ENCODE measurements at regions not wholly inside any gene's neighbourhood (a gene's known extent, or its start where the extent isn't known, plus 50 kb on each side); places are given as distances from the start of the nearest gene placed in this dataset.
"Not testable (repeated sequence)": the region's sequence is repeated elsewhere in the genome, so short reads cannot be mapped to it uniquely, and the experiment has no call there.

GRCh38 chr4:104334410-104334809, 160.3 kb downstream of the CXXC4 start:
- Histone ChIP-seq H3K9me3 (ENCODE audit: control insufficient read depth in 3 of 3, low read length in 3 of 3) (no peaks in the 10 kb centered on the region), H3K4me3 (ENCODE audit: low read length in 3 of 3) (no peak overlapping the region), H3K9ac (ENCODE audit: low read depth in 1 of 3, low read length in 3 of 3) (no peak overlapping the region), H3K4me1 (ENCODE audit: control insufficient read depth in 3 of 3, insufficient read depth in 3 of 3, low read length in 3 of 3) (no peaks in the 10 kb centered on the region), H3K36me3 (ENCODE audit: control insufficient read depth in 3 of 3, insufficient read depth in 3 of 3, low read length in 3 of 3) (no peaks in the 10 kb centered on the region), H3K27me3 (ENCODE audit: control insufficient read depth in 3 of 3, insufficient read depth in 3 of 3, low read length in 3 of 3) (no peaks in the 10 kb centered on the region), H3K27ac (ENCODE audit: low read depth, low read length) (no peak overlapping the region)

GRCh38 chr4:104330125-104330905, 164.4 kb downstream of the CXXC4 start:
- H3K36me3 ChIP-seq (ENCODE audit: control insufficient read depth in 3 of 3, insufficient read depth in 3 of 3, low read length in 3 of 3): no peaks in the 10 kb centered on the region
- no peak overlapping the region for H3K9ac ChIP-seq (ENCODE audit: low read depth in 1 of 3, low read length in 3 of 3)
- H3K9me3 ChIP-seq (ENCODE audit: control insufficient read depth in 3 of 3, low read length in 3 of 3): no peaks in the 10 kb centered on the region
- H3K4me1 ChIP-seq (ENCODE audit: control insufficient read depth in 3 of 3, insufficient read depth in 3 of 3, low read length in 3 of 3): no peaks in the 10 kb centered on the region
- H3K27me3 ChIP-seq (ENCODE audit: control insufficient read depth in 3 of 3, insufficient read depth in 3 of 3, low read length in 3 of 3): no peaks in the 10 kb centered on the region
- H3K27ac ChIP-seq (ENCODE audit: low read depth, low read length): no peak overlapping the region
- no peak overlapping the region for H3K4me3 ChIP-seq (ENCODE audit: low read length in 3 of 3)

- H3K27me3 ChIP-seq (ENCODE audit: control insufficient read depth in 3 of 3, insufficient read depth in 3 of 3, low read length in 3 of 3); H3K4me1 ChIP-seq (ENCODE audit: control insufficient read depth in 3 of 3, insufficient read depth in 3 of 3, low read length in 3 of 3); H3K4me3 ChIP-seq (ENCODE audit: low read length in 3 of 3); H3K27ac ChIP-seq (ENCODE audit: low read depth, low read length); H3K9ac ChIP-seq (ENCODE audit: low read depth in 1 of 3, low read length in 3 of 3); H3K9me3 ChIP-seq (ENCODE audit: control insufficient read depth in 3 of 3, low read length in 3 of 3); H3K36me3 ChIP-seq (ENCODE audit: control insufficient read depth in 3 of 3, insufficient read depth in 3 of 3, low read length in 3 of 3): not testable (repeated sequence)
These were observed 167.6 kb downstream of the CXXC4 start for GRCh38 chr4:104326991-104327694.

GRCh38 chr4:104302731-104303130, 192.0 kb downstream of the CXXC4 start:
- H3K9me3 ChIP-seq (ENCODE audit: control insufficient read depth in 3 of 3, low read length in 3 of 3): peaks cover 0 to 2% (median 0%) of the 10 kb centered on the region in 3 donors
- H3K9ac ChIP-seq (ENCODE audit: low read depth in 1 of 3, low read length in 3 of 3): no peak overlapping the region
- H3K27ac ChIP-seq (ENCODE audit: low read depth, low read length): no peak overlapping the region

GRCh38 chr4:104294811-104295210, 199.9 kb downstream of the CXXC4 start:
- Histone ChIP-seq H3K4me1 (ENCODE audit: control insufficient read depth in 3 of 3, insufficient read depth in 3 of 3, low read length in 3 of 3) (no peaks in the 10 kb centered on the region), H3K4me3 (ENCODE audit: low read length in 3 of 3) (no peak overlapping the region), H3K27me3 (ENCODE audit: control insufficient read depth in 3 of 3, insufficient read depth in 3 of 3, low read length in 3 of 3) (no peaks in the 10 kb centered on the region), H3K27ac (ENCODE audit: low read depth, low read length) (no peak overlapping the region), H3K9me3 (ENCODE audit: control insufficient read depth in 3 of 3, low read length in 3 of 3) (no peaks in the 10 kb centered on the region), H3K36me3 (ENCODE audit: control insufficient read depth in 3 of 3, insufficient read depth in 3 of 3, low read length in 3 of 3) (no peaks in the 10 kb centered on the region), H3K9ac (ENCODE audit: low read depth in 1 of 3, low read length in 3 of 3) (no peak overlapping the region)

More at GRCh38 chr4:104302731-104303130, 192.0 kb downstream of the CXXC4 start:
- Histone ChIP-seq H3K27me3 (ENCODE audit: control insufficient read depth in 3 of 3, insufficient read depth in 3 of 3, low read length in 3 of 3) (no peaks in the 10 kb centered on the region), H3K4me1 (ENCODE audit: control insufficient read depth in 3 of 3, insufficient read depth in 3 of 3, low read length in 3 of 3) (no peaks in the 10 kb centered on the region), H3K4me3 (ENCODE audit: low read length in 3 of 3) (no peak overlapping the region), H3K36me3 (ENCODE audit: control insufficient read depth in 3 of 3, insufficient read depth in 3 of 3, low read length in 3 of 3) (no peaks in the 10 kb centered on the region)

- H3K36me3 ChIP-seq (ENCODE audit: control insufficient read depth in 3 of 3, insufficient read depth in 3 of 3, low read length in 3 of 3): no peaks in the 10 kb centered on the region
- no peaks in the 10 kb centered on the region for H3K4me1 ChIP-seq (ENCODE audit: control insufficient read depth in 3 of 3, insufficient read depth in 3 of 3, low read length in 3 of 3)
- H3K27ac ChIP-seq (ENCODE audit: low read depth, low read length): no peak overlapping the region
- no peak overlapping the region for H3K4me3 ChIP-seq (ENCODE audit: low read length in 3 of 3)
- peaks cover 0 to 2% (median 0%) of the 10 kb centered on the region in 3 donors for H3K9me3 ChIP-seq (ENCODE audit: control insufficient read depth in 3 of 3, low read length in 3 of 3)
- no peaks in the 10 kb centered on the region for H3K27me3 ChIP-seq (ENCODE audit: control insufficient read depth in 3 of 3, insufficient read depth in 3 of 3, low read length in 3 of 3)
- H3K9ac ChIP-seq (ENCODE audit: low read depth in 1 of 3, low read length in 3 of 3): no peak overlapping the region
These were observed 207.8 kb downstream of the CXXC4 start for GRCh38 chr4:104286867-104287266.

GRCh38 chr4:104283303-104283702, 211.4 kb downstream of the CXXC4 start:
- Histone ChIP-seq H3K4me1 (ENCODE audit: control insufficient read depth in 3 of 3, insufficient read depth in 3 of 3, low read length in 3 of 3) (no peaks in the 10 kb centered on the region), H3K9ac (ENCODE audit: low read depth in 1 of 3, low read length in 3 of 3) (no peak overlapping the region), H3K36me3 (ENCODE audit: control insufficient read depth in 3 of 3, insufficient read depth in 3 of 3, low read length in 3 of 3) (no peaks in the 10 kb centered on the region), H3K9me3 (ENCODE audit: control insufficient read depth in 3 of 3, low read length in 3 of 3) (no peaks in the 10 kb centered on the region), H3K27me3 (ENCODE audit: control insufficient read depth in 3 of 3, insufficient read depth in 3 of 3, low read length in 3 of 3) (no peaks in the 10 kb centered on the region), H3K4me3 (ENCODE audit: low read length in 3 of 3) (no peak overlapping the region), H3K27ac (ENCODE audit: low read depth, low read length) (no peak overlapping the region)

- no peaks in the 10 kb centered on the region for H3K4me1 ChIP-seq (ENCODE audit: control insufficient read depth in 3 of 3, insufficient read depth in 3 of 3, low read length in 3 of 3)
- no peaks in the 10 kb centered on the region for H3K9me3 ChIP-seq (ENCODE audit: control insufficient read depth in 3 of 3, low read length in 3 of 3)
- no peaks in the 10 kb centered on the region for H3K36me3 ChIP-seq (ENCODE audit: control insufficient read depth in 3 of 3, insufficient read depth in 3 of 3, low read length in 3 of 3)
- no peak overlapping the region for H3K9ac ChIP-seq (ENCODE audit: low read depth in 1 of 3, low read length in 3 of 3)
- H3K27me3 ChIP-seq (ENCODE audit: control insufficient read depth in 3 of 3, insufficient read depth in 3 of 3, low read length in 3 of 3): no peaks in the 10 kb centered on the region
- H3K4me3 ChIP-seq (ENCODE audit: low read length in 3 of 3): no peak overlapping the region
- H3K27ac ChIP-seq (ENCODE audit: low read depth, low read length): no peak overlapping the region
These were observed 214.9 kb downstream of the CXXC4 start for GRCh38 chr4:104279744-104280143.

- no peak overlapping the region for H3K9ac ChIP-seq (ENCODE audit: low read depth in 1 of 3, low read length in 3 of 3)
- H3K27me3 ChIP-seq (ENCODE audit: control insufficient read depth in 3 of 3, insufficient read depth in 3 of 3, low read length in 3 of 3): no peaks in the 10 kb centered on the region
- H3K4me1 ChIP-seq (ENCODE audit: control insufficient read depth in 3 of 3, insufficient read depth in 3 of 3, low read length in 3 of 3): no peaks in the 10 kb centered on the region
- no peaks in the 10 kb centered on the region for H3K9me3 ChIP-seq (ENCODE audit: control insufficient read depth in 3 of 3, low read length in 3 of 3)
- no peak overlapping the region for H3K4me3 ChIP-seq (ENCODE audit: low read length in 3 of 3)
- no peaks in the 10 kb centered on the region for H3K36me3 ChIP-seq (ENCODE audit: control insufficient read depth in 3 of 3, insufficient read depth in 3 of 3, low read length in 3 of 3)
- no peak overlapping the region for H3K27ac ChIP-seq (ENCODE audit: low read depth, low read length)
These were observed 221.7 kb downstream of the CXXC4 start for GRCh38 chr4:104272966-104273365.

- not testable (repeated sequence) for H3K27me3 ChIP-seq (ENCODE audit: control insufficient read depth in 3 of 3, insufficient read depth in 3 of 3, low read length in 3 of 3); H3K27ac ChIP-seq (ENCODE audit: low read depth, low read length); H3K4me3 ChIP-seq (ENCODE audit: low read length in 3 of 3); H3K36me3 ChIP-seq (ENCODE audit: control insufficient read depth in 3 of 3, insufficient read depth in 3 of 3, low read length in 3 of 3); H3K4me1 ChIP-seq (ENCODE audit: control insufficient read depth in 3 of 3, insufficient read depth in 3 of 3, low read length in 3 of 3); H3K9me3 ChIP-seq (ENCODE audit: control insufficient read depth in 3 of 3, low read length in 3 of 3); H3K9ac ChIP-seq (ENCODE audit: low read depth in 1 of 3, low read length in 3 of 3)
These were observed 225.1 kb downstream of the CXXC4 start for GRCh38 chr4:104269603-104270002.
